H9 (cell line): ENCODE measurements at regions not wholly inside any gene's neighbourhood (a gene's known extent, or its start where the extent isn't known, plus 50 kb on each side); places are given as distances from the start of the nearest gene placed in this dataset.
"Not testable (repeated sequence)": the region's sequence is repeated elsewhere in the genome, so short reads cannot be mapped to it uniquely, and the experiment has no call there.

Experiments used
- DNase-seq: peaks from one replicate; pipeline ENCODE4 v3.0.0-alpha.2; 2017
- H2AFZ ChIP-seq: one replicate; pipeline ENCODE4 v1.6.1; 2013; ENCODE audit warnings: mild to moderate bottlenecking, low read length, control low read depth, moderate library complexity
- H2AK5ac ChIP-seq: 2 replicates; pipeline ENCODE4 v1.6.1; 2013; ENCODE audit warnings: low read length, control low read depth, mixed read lengths; ENCODE audit not compliant: insufficient read length
- H2BK120ac ChIP-seq: one replicate; pipeline ENCODE4 v1.6.1; 2013; ENCODE audit warnings: low read depth, mild to moderate bottlenecking, low read length, control low read depth, inconsistent platforms; ENCODE audit not compliant: poor library complexity, severe bottlenecking
- H2BK12ac ChIP-seq: 2 replicates; pipeline ENCODE4 v1.6.1; 2013; ENCODE audit warnings: low read length, control low read depth, mixed read lengths, low read depth; ENCODE audit not compliant: insufficient read length
- H2BK15ac ChIP-seq: 2 replicates; pipeline ENCODE4 v1.6.1; 2013; ENCODE audit warnings: low read depth, low read length, control low read depth
- H2BK20ac ChIP-seq: one replicate; pipeline ENCODE4 v1.6.1; 2013; ENCODE audit warnings: low read depth, mild to moderate bottlenecking, low read length, control low read depth, inconsistent platforms; ENCODE audit not compliant: poor library complexity, severe bottlenecking
- H2BK5ac ChIP-seq: 2 replicates; pipeline ENCODE4 v1.6.1; 2013; ENCODE audit warnings: low read length, control low read depth, mixed read lengths; ENCODE audit not compliant: insufficient read length
- H3K14ac ChIP-seq: 2 replicates; pipeline ENCODE4 v1.6.1; 2013; ENCODE audit warnings: low read length, control low read depth; ENCODE audit not compliant: insufficient read depth
- H3K18ac ChIP-seq: 2 replicates; pipeline ENCODE4 v1.6.1; 2013; ENCODE audit warnings: low read depth, mild to moderate bottlenecking, mixed read lengths, low read length, control low read depth; ENCODE audit not compliant: insufficient read length
- H3K23ac ChIP-seq: 2 replicates; pipeline ENCODE4 v1.6.1; 2013; ENCODE audit warnings: low read length, control low read depth, mixed read lengths, low read depth; ENCODE audit not compliant: insufficient read length
- H3K23me2 ChIP-seq: 2 replicates; pipeline ENCODE4 v1.6.1; 2013; ENCODE audit warnings: low read depth, mild to moderate bottlenecking, mixed read lengths, low read length, control low read depth; ENCODE audit not compliant: insufficient read length, poor library complexity, severe bottlenecking
- H3K27ac ChIP-seq: 2 replicates; pipeline ENCODE4 v1.5.1; 2013; ENCODE audit warnings: low read length, control low read depth, mixed read lengths, low read depth; ENCODE audit not compliant: insufficient read length
- H3K27me3 ChIP-seq: 2 replicates; pipeline ENCODE4 v1.6.1; 2013; ENCODE audit warnings: low read length, control low read depth, inconsistent platforms; ENCODE audit not compliant: insufficient read depth
- H3K4ac ChIP-seq: 2 replicates; pipeline ENCODE4 v1.6.1; 2013; ENCODE audit warnings: low read depth, mild to moderate bottlenecking, control low read depth, inconsistent platforms, low read length, moderate library complexity
- H3K4me1 ChIP-seq: 2 replicates; pipeline ENCODE4 v1.6.1; 2013; ENCODE audit warnings: low read length, control low read depth, inconsistent platforms; ENCODE audit not compliant: insufficient read depth
- H3K4me2 ChIP-seq: 2 replicates; pipeline ENCODE4 v1.6.1; 2013; ENCODE audit warnings: low read length, control low read depth, mixed read lengths; ENCODE audit not compliant: insufficient read length, insufficient read depth
- H3K56ac ChIP-seq: 2 replicates; pipeline ENCODE4 v1.6.1; 2013; ENCODE audit warnings: low read depth, mild to moderate bottlenecking, mixed read lengths, low read length, control low read depth; ENCODE audit not compliant: insufficient read length
- H3K79me1 ChIP-seq: 2 replicates; pipeline ENCODE4 v1.6.1; 2013; ENCODE audit warnings: low read depth, mild to moderate bottlenecking, moderate library complexity, low read length, control low read depth, inconsistent platforms; ENCODE audit not compliant: insufficient read depth, poor library complexity, severe bottlenecking
- H3K79me2 ChIP-seq: 2 replicates; pipeline ENCODE4 v1.6.1; 2013; ENCODE audit warnings: low read length, control low read depth, inconsistent platforms; ENCODE audit not compliant: insufficient read depth
- H3K9ac ChIP-seq: 2 replicates; pipeline ENCODE4 v1.6.1; 2013; ENCODE audit warnings: low read length, control low read depth, mixed read lengths; ENCODE audit not compliant: insufficient read length; ENCODE audit errors: extremely low read depth
- H3K9me3 ChIP-seq: one replicate; pipeline ENCODE4 v1.6.1; 2013; ENCODE audit warnings: low read depth, low read length, inconsistent platforms; ENCODE audit not compliant: control insufficient read depth
- H3T11ph ChIP-seq: one replicate; pipeline ENCODE4 v1.6.1; 2013; ENCODE audit warnings: mild to moderate bottlenecking, low read length, control low read depth, inconsistent platforms
- H4K20me1 ChIP-seq: one replicate; pipeline ENCODE4 v1.6.1; 2013; ENCODE audit not compliant: control insufficient read depth, insufficient read length, insufficient read depth
- H4K5ac ChIP-seq: 2 replicates; pipeline ENCODE4 v1.6.1; 2013; ENCODE audit warnings: low read depth, mild to moderate bottlenecking, mixed read lengths, low read length, control low read depth; ENCODE audit not compliant: insufficient read length
- H4K8ac ChIP-seq: replicated peaks from 2 replicates; pipeline ENCODE4 v1.6.1; 2013; ENCODE audit warnings: low read length, control low read depth, mixed read lengths, low read depth; ENCODE audit not compliant: insufficient read length
- H4K91ac ChIP-seq: 2 replicates; pipeline ENCODE4 v1.6.1; 2013; ENCODE audit warnings: low read depth, mild to moderate bottlenecking, moderate library complexity, mixed read lengths, low read length, control low read depth; ENCODE audit not compliant: insufficient read length
- H3K27ac Mint-ChIP-seq, 3 experiments: 2 replicates in 2 of 3; 3 replicates in 1 of 3; pipeline ENCODE4 v1.8.0; 2020 to 2021; ENCODE audit warnings: mixed read lengths in 3 of 3, mild to moderate bottlenecking in 1 of 3, moderate library complexity in 1 of 3
- H3K27me3 Mint-ChIP-seq: 2 replicates; pipeline ENCODE4 v1.8.0; 2021; ENCODE audit warnings: low read depth, mild to moderate bottlenecking, moderate library complexity, mixed read lengths
- H3K36me3 Mint-ChIP-seq, 3 experiments: 2 replicates in 2 of 3; 3 replicates in 1 of 3; pipeline ENCODE4 v1.8.0; 2020 to 2021; ENCODE audit warnings: low read depth in 3 of 3, mixed read lengths in 3 of 3; ENCODE audit not compliant: insufficient read depth in 1 of 3
- H3K4me1 Mint-ChIP-seq, 2 experiments: 2 replicates each; pipeline ENCODE4 v1.8.0; 2020; ENCODE audit warnings: mixed read lengths in 2 of 2
- H3K4me3 Mint-ChIP-seq, 2 experiments: 2 replicates in 1 of 2; 3 replicates in 1 of 2; pipeline ENCODE4 v1.8.0; 2020 to 2021; ENCODE audit warnings: mild to moderate bottlenecking in 2 of 2, mixed read lengths in 2 of 2, moderate library complexity in 1 of 2
- H3K9me3 Mint-ChIP-seq, 2 experiments: 2 replicates in 1 of 2; 3 replicates in 1 of 2; pipeline ENCODE4 v1.8.0; 2020; ENCODE audit warnings: mild to moderate bottlenecking in 2 of 2, mixed read lengths in 2 of 2, moderate library complexity in 1 of 2
- CTCF ChIP-seq: fragments of 200-600 bp; sonication (generic); conservative IDR thresholded peaks from 3 replicates; pipeline ENCODE4 v1.8.0; 2021; ENCODE audit warnings: antibody characterized with exemption, mild to moderate bottlenecking
- WGBS: extraction: QIAGEN DNeasy Blood & Tissue Kit; methylation state at CpG from one replicate; pipeline ENCODE4 v1.1.7; 2013; ENCODE audit warnings: missing lambda C conversion rate, low lambda C conversion rate, mixed read lengths; ENCODE audit not compliant: insufficient read length; ENCODE audit errors: extremely low coverage; 5-methylcytosine and 5-hydroxymethylcytosine counted together

- no peaks in the 10 kb centered on the region for H3K4me1 ChIP-seq
- WGBS: no CpG with 5 or more reads among the region's 4 CpGs
Measured at GRCh38 chr13:40053401-40053800, 397.9 kb downstream of the COG6 start.

GRCh38 chr13:40054422-40054821, 399.0 kb downstream of the COG6 start:
- H2AK5ac ChIP-seq, H3K79me2 ChIP-seq, H3K27me3 ChIP-seq, H3K14ac ChIP-seq, H2BK20ac ChIP-seq, H3K4ac ChIP-seq, H3K4me3 Mint-ChIP-seq, H3K23ac ChIP-seq, H4K20me1 ChIP-seq, H2BK12ac ChIP-seq, H3K27me3 Mint-ChIP-seq, H2AFZ ChIP-seq, H3K4me1 ChIP-seq, H4K8ac ChIP-seq, H4K91ac ChIP-seq, H3K56ac ChIP-seq, H2BK15ac ChIP-seq, H3K36me3 Mint-ChIP-seq, H4K5ac ChIP-seq, DNase-seq, H2BK120ac ChIP-seq, H3K79me1 ChIP-seq, H3K27ac Mint-ChIP-seq, H3T11ph ChIP-seq, H3K23me2 ChIP-seq, H3K9me3 ChIP-seq, H3K18ac ChIP-seq, H3K9ac ChIP-seq, H3K9me3 Mint-ChIP-seq, H3K4me2 ChIP-seq, H2BK5ac ChIP-seq, H3K27ac ChIP-seq: not testable (repeated sequence)
- H3K4me1 Mint-ChIP-seq: peaks cover 7 to 13% of the 10 kb centered on the region in 2 experiments; a peak in 3 of 4 replicates
- WGBS: no CpG with 5 or more reads among the region's 3 CpGs

More at GRCh38 chr13:40053401-40053800, 397.9 kb downstream of the COG6 start:
- H3K56ac ChIP-seq: no peak overlapping the region
- no peak overlapping the region for H3K14ac ChIP-seq
- H4K91ac ChIP-seq: no peak overlapping the region
- no peak overlapping the region for H3K4me2 ChIP-seq
- H3K79me1 ChIP-seq: no peaks in the 10 kb centered on the region
- no peak overlapping the region for H4K5ac ChIP-seq
- H2BK12ac ChIP-seq: no peak overlapping the region
- no peak overlapping the region for H3K9ac ChIP-seq
- no peak overlapping the region for H3K27ac ChIP-seq
- H4K8ac ChIP-seq: no peak overlapping the region
- TF ChIP-seq CTCF: no peak
- H3K18ac ChIP-seq: no peak overlapping the region
- no peak overlapping the region for H2AK5ac ChIP-seq
- no peak overlapping the region for H3K4ac ChIP-seq
- Mint-ChIP-seq H3K36me3 (no peaks in the 10 kb centered on the region), H3K9me3 (no peaks in the 10 kb centered on the region), H3K4me1 (peaks cover 7 to 13% of the 10 kb centered on the region in 2 experiments; a peak in 3 of 4 replicates), H3K27me3 (no peaks in the 10 kb centered on the region), H3K4me3 (no peak overlapping the region), H3K27ac (no peak overlapping the region)
- H3K9me3 ChIP-seq: no peaks in the 10 kb centered on the region
- no peak for DNase-seq
- H3K23me2 ChIP-seq: no peaks in the 10 kb centered on the region
- no peaks in the 10 kb centered on the region for H3K79me2 ChIP-seq
- no peak overlapping the region for H2BK120ac ChIP-seq
- H2BK5ac ChIP-seq: no peak overlapping the region
- no peak overlapping the region for H2BK20ac ChIP-seq
- no peaks in the 10 kb centered on the region for H4K20me1 ChIP-seq
- H2AFZ ChIP-seq: no peak overlapping the region
- H3K23ac ChIP-seq: no peak overlapping the region
- H3K27me3 ChIP-seq: no peaks in the 10 kb centered on the region
- no peak overlapping the region for H2BK15ac ChIP-seq
- H3T11ph ChIP-seq: no peak overlapping the region
